CD4-positive, alpha-beta T cell treated with Interleukin-10 for 1 hour (primary cell): ENCODE measurements at regions not wholly inside any gene's neighbourhood (a gene's known extent, or its start where the extent isn't known, plus 50 kb on each side); places are given as distances from the start of the nearest gene placed in this dataset.

Experiments
- DNase-seq: peaks from one replicate; pipeline ENCODE4 v3.0.0-alpha.2; 2020

- DNase-seq: no peak
These were observed 224.1 kb downstream of the SS18 start for GRCh38 chr18:25866331-25866730.

GRCh38 chr18:25862881-25863600, 227.4 kb downstream of the SS18 start:
- no peak for DNase-seq

DNA sequence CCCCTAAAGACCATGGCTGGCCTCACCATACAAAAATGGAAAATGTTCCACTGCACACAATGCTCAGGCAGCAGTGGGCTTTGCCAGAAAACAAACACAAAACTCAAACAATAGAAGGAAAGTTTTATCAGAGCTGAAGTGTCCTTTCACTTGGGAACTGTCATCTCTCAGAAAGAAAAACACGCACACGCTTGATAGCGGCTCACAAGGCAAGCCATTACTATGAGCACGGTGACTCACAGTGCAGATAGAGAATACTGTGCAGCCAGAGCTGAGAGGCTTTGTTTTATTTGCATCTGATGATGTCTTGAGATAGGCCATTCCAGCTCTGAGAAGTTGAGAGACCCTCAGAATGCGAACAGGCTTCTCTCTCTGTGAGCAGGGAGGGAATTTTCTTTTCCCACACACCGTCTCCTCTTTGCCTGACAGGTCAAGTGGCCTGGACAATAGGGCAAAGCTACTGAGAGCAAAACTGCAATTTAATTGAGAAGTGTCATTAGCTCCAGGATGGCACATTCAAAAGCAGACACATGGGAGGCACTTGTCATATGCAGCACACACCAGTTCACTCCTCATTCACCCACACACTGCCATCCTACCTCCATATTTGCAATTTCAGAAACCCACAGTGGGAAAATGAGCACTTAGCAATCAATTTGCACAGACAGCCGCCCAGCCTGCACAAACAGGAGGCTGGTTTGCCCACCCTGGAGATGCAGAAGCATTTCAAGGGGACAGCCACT, 236.6 kb downstream of the SS18 start:
- no peak for DNase-seq

DNA sequence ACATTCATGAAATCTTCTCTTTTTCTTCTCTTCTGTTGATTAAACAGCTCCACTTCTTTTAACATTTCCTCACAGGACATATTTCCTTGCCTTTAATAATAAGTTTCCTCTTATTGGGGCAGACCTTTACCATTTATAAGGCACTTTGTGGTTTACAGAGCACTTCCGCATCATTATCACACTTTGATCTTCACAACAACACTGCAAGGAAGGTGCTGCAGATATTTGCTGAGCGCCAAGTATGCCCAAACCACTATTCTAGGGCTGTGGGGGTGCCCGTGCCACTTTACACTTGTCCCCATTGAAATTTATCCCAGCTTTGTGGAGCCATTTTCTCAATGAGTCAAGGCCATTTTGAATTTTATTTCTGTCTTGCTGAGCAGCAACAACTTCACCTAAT, 246.6 kb downstream of the SS18 start:
- DNase-seq: peak; percentile 0

DNA sequence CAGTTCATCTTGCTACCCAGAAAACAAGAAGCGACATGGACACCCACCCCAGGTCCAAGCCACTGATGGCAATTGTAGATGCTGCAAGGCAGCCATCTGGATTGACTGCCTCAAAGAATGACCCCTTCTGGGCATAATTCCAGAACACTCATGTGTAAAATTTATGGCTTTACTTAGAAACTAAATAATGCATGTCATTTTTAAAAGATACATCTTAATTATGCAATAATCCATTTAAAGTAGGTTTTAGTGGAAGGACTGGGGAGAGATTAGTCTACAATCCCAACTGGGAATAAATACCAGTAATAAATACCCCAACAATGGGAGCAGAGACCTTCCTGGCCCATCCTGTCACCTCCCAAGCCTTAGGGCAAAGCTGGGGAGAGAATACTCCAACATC, 247.7 kb downstream of the SS18 start:
- no peak for DNase-seq

- no peak for DNase-seq
These were observed 256.4 kb downstream of the SS18 start for GRCh38 chr18:25834061-25834460.

GRCh38 chr18:25832001-25832604, 258.3 kb downstream of the SS18 start:
- DNase-seq: no peak

DNA sequence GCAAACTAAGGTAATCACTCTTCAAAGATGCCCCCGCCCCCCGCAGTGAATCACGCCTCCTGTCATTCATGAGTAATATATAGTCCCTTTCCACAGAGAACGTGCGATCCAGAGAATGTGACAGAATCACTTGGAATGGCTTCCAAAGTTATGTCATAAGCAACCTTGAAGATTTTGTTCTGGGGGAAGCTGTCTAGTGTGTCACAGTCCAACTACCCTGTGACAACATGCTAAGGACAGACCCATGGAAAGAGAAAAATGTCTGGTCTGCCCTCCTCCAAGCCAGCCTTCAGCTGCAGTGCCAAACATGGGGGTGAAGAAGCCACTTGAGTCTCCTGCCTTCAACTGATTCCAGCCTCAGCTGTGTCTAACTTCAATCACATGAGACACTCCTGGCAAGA, 259.1 kb downstream of the SS18 start:
- DNase-seq: no peak

DNA sequence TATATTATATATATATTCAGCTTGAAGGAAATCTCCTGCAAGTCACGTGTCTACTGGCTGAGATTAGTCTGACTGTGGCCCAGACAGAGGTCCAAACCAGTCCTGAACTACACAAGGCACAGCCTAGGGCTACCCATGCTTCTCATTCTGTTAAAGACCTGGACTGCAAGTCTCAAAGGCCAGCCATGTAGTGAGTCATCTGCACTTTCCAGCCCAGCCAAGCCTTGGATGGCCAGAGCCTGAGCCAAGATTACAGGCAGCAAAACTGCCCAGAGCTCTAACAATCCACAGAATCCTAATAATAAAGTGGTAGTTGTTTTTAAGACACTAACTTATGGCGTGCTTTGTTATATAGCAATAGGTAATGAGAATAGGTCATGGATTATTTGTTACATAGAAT, 259.6 kb downstream of the SS18 start:
- no peak for DNase-seq

DNA sequence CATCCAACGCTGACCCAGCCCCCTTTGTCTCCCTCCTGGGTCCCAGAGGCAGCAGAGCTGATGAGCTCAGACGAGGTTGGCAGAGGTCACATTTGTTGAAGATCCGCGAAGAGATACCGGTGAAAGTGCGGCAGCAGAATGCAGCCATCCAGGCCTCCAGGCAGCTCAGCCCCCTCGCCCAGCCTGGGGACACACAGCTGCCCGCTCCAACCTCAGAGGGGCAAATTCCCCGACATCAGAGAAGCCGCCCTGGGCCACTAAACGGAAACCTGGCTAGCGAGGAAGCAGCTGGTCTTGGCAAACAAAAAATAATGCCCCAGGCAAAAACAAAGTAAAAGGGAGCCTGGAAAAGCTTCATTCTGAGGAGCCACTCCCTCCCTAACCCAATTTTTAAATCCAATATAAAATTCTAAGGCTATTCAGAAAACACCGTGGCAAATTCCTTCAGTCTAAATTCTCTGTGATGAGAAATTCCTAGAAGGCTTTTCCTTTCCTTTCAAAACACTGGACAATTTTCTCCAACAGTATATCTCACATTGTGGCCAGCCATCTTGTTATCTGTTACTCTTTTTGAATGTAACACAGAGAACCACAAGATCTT, 262.4 kb downstream of the SS18 start:
- no peak for DNase-seq

- no peak for DNase-seq
These were observed 263.2 kb downstream of the SS18 start for GRCh38 chr18:25827228-25827627.

DNA sequence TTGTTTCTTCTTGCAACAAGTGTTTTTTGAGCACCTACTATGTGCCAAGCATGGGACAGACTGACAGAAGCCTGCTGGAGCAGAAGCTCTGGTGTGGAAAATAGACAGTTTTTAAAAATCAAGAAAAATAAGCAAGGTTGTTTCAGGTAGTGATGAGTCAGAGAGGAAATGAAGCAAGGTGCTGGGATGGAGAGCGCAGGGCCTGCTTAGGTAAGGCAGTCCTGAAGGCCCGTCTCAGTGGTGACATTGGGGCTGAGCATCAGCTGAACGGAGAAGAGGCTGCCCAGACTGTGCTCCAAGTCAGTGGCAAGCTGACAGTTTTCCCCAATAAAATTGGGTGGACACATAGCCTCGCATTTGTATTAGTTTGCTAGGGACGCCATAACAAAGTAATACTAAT, 263.6 kb downstream of the SS18 start:
- DNase-seq: no peak

DNA sequence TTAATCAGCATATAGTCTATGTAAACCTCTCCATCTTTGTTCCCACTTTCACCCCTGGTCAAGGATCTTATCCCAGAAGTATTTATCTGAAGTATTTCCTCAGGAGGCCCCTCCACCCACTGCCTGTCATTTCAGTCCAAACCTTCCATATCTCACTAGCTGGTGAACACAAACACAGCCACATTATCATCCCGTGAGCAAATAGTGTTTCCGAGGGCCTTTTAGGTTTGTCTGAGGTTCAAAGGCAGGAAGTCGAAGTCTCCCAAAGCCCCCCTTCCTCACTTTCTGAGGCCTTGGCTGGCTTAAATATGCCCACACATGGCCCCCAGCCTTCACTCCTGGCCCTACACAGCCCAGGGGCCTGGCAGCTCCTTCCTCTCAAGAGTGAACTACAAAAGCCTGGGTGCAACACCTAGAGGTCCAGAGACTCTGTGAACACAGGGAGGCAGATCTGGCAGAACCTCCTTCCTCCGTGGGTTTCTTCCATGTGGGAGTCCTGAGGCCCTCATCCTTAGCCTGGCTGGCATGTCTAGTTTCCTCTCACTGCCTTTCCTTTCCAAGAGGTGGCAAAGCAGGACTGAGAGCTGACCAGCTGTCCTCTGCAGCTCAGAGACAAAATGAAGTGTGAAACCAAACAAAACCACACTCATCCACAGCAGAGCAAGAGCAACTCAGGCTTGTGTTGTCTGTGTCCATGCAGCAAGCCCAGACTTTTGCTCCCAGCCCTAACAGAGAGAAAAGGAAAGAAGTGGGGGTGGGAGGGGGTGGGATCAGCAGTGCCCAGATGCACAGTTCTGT, 264.2 kb downstream of the SS18 start:
- no peak for DNase-seq

DNA sequence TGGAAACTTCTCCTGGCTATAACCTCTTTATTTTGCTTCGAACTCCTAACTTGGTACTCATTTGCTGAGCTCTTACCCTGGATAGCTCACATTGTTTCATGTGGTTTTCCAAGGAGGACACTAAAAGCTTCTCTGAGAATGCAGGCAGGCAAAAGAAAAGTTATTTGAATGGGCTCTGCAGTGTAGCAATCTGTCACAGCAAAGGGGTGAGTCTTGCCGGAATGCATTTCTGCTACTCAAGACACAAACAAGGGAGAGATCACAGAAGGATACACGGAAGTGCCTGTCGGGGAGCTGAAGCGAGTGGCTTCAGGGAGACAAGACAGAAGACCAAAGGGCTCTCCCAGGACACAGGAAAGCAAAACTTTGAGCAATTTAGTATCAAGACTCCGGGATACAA, 265.4 kb downstream of the SS18 start:
- no peak for DNase-seq

DNA sequence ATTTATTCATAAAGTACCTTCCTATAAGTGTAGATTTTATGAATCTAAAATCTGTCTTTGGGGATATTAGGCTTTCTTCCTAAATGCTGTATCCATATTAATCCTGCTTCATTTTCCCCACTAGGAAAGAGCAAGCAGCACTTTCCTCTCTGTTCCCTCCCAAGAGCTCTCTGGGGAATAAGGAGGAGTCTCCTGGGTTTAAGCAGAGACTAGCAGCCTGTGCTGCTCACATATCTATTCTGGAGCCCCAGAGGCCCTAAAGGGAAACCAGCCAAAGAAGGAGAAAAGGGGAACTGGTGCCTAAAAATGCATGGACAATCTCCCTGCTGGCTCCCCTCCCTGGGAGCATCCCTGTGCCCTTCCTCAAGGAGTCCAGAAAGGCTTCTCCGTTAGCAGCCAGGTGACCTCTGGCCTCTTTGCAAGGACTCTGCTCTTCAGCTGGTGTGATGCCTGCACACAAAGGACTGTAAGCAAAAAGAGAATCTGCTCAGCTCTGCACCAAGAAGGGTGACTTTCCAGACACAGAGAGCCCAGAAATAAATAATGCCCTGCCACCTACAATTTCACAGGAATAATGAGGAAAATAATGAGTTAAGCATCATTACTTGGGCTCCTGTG, 270.6 kb downstream of the SS18 start:
- no peak for DNase-seq

DNA sequence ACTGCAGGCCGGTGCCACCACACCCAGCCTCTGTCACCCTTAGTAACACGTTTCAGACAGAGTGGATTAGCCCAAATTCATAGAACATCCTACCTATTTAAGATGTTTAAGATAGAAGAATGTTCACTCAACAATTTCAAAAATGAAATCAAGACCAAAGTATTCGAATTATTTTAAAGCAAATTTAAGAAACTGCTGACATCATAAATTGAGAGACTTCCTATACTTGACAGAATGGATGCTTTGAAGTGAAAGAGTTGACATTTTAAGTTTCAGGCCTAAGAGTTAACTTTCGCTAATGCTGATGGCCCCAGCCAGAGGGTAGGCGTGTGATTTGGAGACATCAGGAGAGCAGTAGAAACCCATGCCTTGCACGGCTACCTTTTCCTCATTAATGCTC, 271.9 kb downstream of the SS18 start:
- no peak for DNase-seq

DNA sequence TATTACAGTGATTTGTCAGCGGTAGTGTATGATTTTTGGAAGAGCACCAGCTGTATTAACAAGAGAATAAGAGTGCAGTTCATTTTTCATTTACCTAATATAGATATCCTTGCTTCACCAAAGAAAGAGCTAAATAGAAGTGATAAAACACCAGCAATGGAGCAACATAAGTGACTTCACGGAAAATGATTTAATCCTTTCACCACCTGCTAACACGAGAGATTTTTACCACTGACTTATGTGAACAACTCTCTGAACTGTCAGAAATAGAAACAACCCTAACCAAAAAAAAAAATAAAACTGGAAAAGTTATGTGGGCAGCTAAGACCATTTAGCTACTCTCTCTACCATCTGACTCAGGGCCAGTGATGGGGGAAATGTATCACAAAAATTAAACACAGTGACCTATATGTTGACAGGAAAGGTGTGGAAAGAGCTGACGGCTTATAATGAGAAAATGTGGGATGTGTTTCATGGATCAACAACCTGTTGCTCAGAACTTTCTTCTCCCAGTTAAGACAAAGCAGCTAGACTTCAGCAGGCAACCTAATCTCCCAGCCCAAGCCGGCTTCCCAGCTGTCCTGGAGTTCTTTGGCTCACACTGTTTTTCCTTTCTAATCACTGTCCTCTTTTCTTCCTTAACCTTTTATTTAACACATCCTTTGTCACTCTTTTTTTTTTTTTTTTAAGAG, 272.7 kb downstream of the SS18 start:
- no peak for DNase-seq

GRCh38 chr18:25815659-25816058, 274.8 kb downstream of the SS18 start:
- DNase-seq: no peak

GRCh38 chr18:25814841-25815458, 275.5 kb downstream of the SS18 start:
- no peak for DNase-seq

GRCh38 chr18:25813110-25813509, 277.3 kb downstream of the SS18 start:
- DNase-seq: no peak

- no peak for DNase-seq
These were observed 279.7 kb downstream of the SS18 start for GRCh38 chr18:25810736-25811135.
